ENCODE measurements at regions not wholly inside any gene's neighbourhood (a gene's known extent, or its start where the extent isn't known, plus 50 kb on each side); places are given as distances from the start of the nearest gene placed in this dataset.

GRCh38 chr6:156511570-156511969 is 265.6 kb upstream of the ARID1B start:
- DNase-seq (ENCODE audit: low spot score), result no peak
- H3K4me3 Mint-ChIP-seq, result no peak overlapping the region
- no peaks in the 10 kb centered on the region for H3K9me3 Mint-ChIP-seq
- H3K27ac Mint-ChIP-seq, result no peak overlapping the region
- peaks cover 2% of the 10 kb centered on the region for H3K27me3 Mint-ChIP-seq (ENCODE audit: low read depth)
- no peaks in the 10 kb centered on the region for H3K4me1 Mint-ChIP-seq (ENCODE audit: low read depth)
- H3K36me3 Mint-ChIP-seq (ENCODE audit: low read depth), result no peaks in the 10 kb centered on the region

- Mint-ChIP-seq H3K4me3 (no peak overlapping the region), H3K9me3 (no peaks in the 10 kb centered on the region), H3K36me3 (ENCODE audit: low read depth) (no peaks in the 10 kb centered on the region), H3K27me3 (ENCODE audit: low read depth) (peaks cover 2% of the 10 kb centered on the region), H3K4me1 (ENCODE audit: low read depth) (no peaks in the 10 kb centered on the region), H3K27ac (no peak overlapping the region)
- DNase-seq (ENCODE audit: low spot score), result no peak
Measured at GRCh38 chr6:156511051-156511450, 266.1 kb upstream of the ARID1B start.

GRCh38 chr6:156510242-156510641 is 266.9 kb upstream of the ARID1B start:
- Mint-ChIP-seq H3K27ac (no peak overlapping the region), H3K27me3 (ENCODE audit: low read depth) (peaks cover 2% of the 10 kb centered on the region), H3K36me3 (ENCODE audit: low read depth) (no peaks in the 10 kb centered on the region), H3K4me1 (ENCODE audit: low read depth) (no peaks in the 10 kb centered on the region), H3K9me3 (no peaks in the 10 kb centered on the region), H3K4me3 (no peak overlapping the region)
- no peak for DNase-seq (ENCODE audit: low spot score)

- Mint-ChIP-seq H3K4me3 (no peak overlapping the region), H3K4me1 (ENCODE audit: low read depth) (no peaks in the 10 kb centered on the region), H3K36me3 (ENCODE audit: low read depth) (no peaks in the 10 kb centered on the region), H3K27ac (no peak overlapping the region), H3K27me3 (ENCODE audit: low read depth) (peaks cover 2% of the 10 kb centered on the region), H3K9me3 (no peaks in the 10 kb centered on the region)
- no peak for DNase-seq (ENCODE audit: low spot score)
Measured at GRCh38 chr6:156509496-156509895, 267.7 kb upstream of the ARID1B start.

GRCh38 chr6:156508923-156509322 is 268.3 kb upstream of the ARID1B start:
- H3K36me3 Mint-ChIP-seq (ENCODE audit: low read depth), result no peaks in the 10 kb centered on the region
- no peak overlapping the region for H3K4me3 Mint-ChIP-seq
- DNase-seq (ENCODE audit: low spot score), result no peak
- H3K27me3 Mint-ChIP-seq (ENCODE audit: low read depth), result peaks cover 2% of the 10 kb centered on the region
- no peaks in the 10 kb centered on the region for H3K9me3 Mint-ChIP-seq
- no peak overlapping the region for H3K27ac Mint-ChIP-seq
- H3K4me1 Mint-ChIP-seq (ENCODE audit: low read depth), result no peaks in the 10 kb centered on the region

- Mint-ChIP-seq H3K9me3 (no peaks in the 10 kb centered on the region), H3K4me3 (no peak overlapping the region), H3K27ac (no peak overlapping the region), H3K36me3 (ENCODE audit: low read depth) (no peaks in the 10 kb centered on the region), H3K4me1 (ENCODE audit: low read depth) (no peaks in the 10 kb centered on the region), H3K27me3 (ENCODE audit: low read depth) (peaks cover 2% of the 10 kb centered on the region)
- no peak for DNase-seq (ENCODE audit: low spot score)
Measured at GRCh38 chr6:156508126-156508525, 269.1 kb upstream of the ARID1B start.

- H3K27me3 Mint-ChIP-seq (ENCODE audit: low read depth), result peaks cover 2% of the 10 kb centered on the region
Measured at GRCh38 chr6:156507656-156508055, 269.5 kb upstream of the ARID1B start.

GRCh38 chr6:156507106-156507505 is 270.1 kb upstream of the ARID1B start:
- no peaks in the 10 kb centered on the region for H3K36me3 Mint-ChIP-seq (ENCODE audit: low read depth)
- H3K4me1 Mint-ChIP-seq (ENCODE audit: low read depth), result no peaks in the 10 kb centered on the region
- peaks cover 2% of the 10 kb centered on the region for H3K27me3 Mint-ChIP-seq (ENCODE audit: low read depth)
- H3K4me3 Mint-ChIP-seq, result no peak overlapping the region
- no peak for DNase-seq (ENCODE audit: low spot score)
- no peak overlapping the region for H3K27ac Mint-ChIP-seq
- H3K9me3 Mint-ChIP-seq, result no peaks in the 10 kb centered on the region

More at GRCh38 chr6:156507656-156508055, 269.5 kb upstream of the ARID1B start:
- Mint-ChIP-seq H3K4me3 (no peak overlapping the region), H3K27ac (no peak overlapping the region), H3K4me1 (ENCODE audit: low read depth) (no peaks in the 10 kb centered on the region), H3K9me3 (no peaks in the 10 kb centered on the region), H3K36me3 (ENCODE audit: low read depth) (no peaks in the 10 kb centered on the region)
- no peak for DNase-seq (ENCODE audit: low spot score)

- DNase-seq (ENCODE audit: low spot score), result no peak
- no peaks in the 10 kb centered on the region for H3K36me3 Mint-ChIP-seq (ENCODE audit: low read depth)
Measured at GRCh38 chr6:156502969-156503504, 274.1 kb upstream of the ARID1B start.

GRCh38 chr6:156497618-156498017 is 279.6 kb upstream of the ARID1B start:
- DNase-seq (ENCODE audit: low spot score), result no peak
- Mint-ChIP-seq H3K36me3 (ENCODE audit: low read depth) (no peaks in the 10 kb centered on the region), H3K27ac (no peak overlapping the region), H3K9me3 (no peaks in the 10 kb centered on the region), H3K27me3 (ENCODE audit: low read depth) (peaks cover 3% of the 10 kb centered on the region), H3K4me1 (ENCODE audit: low read depth) (no peaks in the 10 kb centered on the region), H3K4me3 (no peak overlapping the region)

More at GRCh38 chr6:156502969-156503504, 274.1 kb upstream of the ARID1B start:
- Mint-ChIP-seq H3K9me3 (no peaks in the 10 kb centered on the region), H3K27me3 (ENCODE audit: low read depth) (no peaks in the 10 kb centered on the region), H3K27ac (no peak overlapping the region), H3K4me3 (no peak overlapping the region), H3K4me1 (ENCODE audit: low read depth) (no peaks in the 10 kb centered on the region)

- Mint-ChIP-seq H3K4me3 (no peak overlapping the region), H3K36me3 (ENCODE audit: low read depth) (no peaks in the 10 kb centered on the region), H3K27me3 (ENCODE audit: low read depth) (no peaks in the 10 kb centered on the region), H3K4me1 (ENCODE audit: low read depth) (no peaks in the 10 kb centered on the region), H3K9me3 (no peaks in the 10 kb centered on the region), H3K27ac (no peak overlapping the region)
- no peak for DNase-seq (ENCODE audit: low spot score)
Measured at GRCh38 chr6:156487877-156488276, 289.3 kb upstream of the ARID1B start.

GRCh38 chr6:156485150-156485549 is 292.0 kb upstream of the ARID1B start:
- Mint-ChIP-seq H3K27me3 (ENCODE audit: low read depth) (no peaks in the 10 kb centered on the region), H3K4me3 (no peak overlapping the region), H3K36me3 (ENCODE audit: low read depth) (no peaks in the 10 kb centered on the region), H3K27ac (no peak overlapping the region), H3K4me1 (ENCODE audit: low read depth) (no peaks in the 10 kb centered on the region), H3K9me3 (no peaks in the 10 kb centered on the region)
- no peak for DNase-seq (ENCODE audit: low spot score)

GRCh38 chr6:156474507-156475120 is 302.6 kb upstream of the ARID1B start:
- Mint-ChIP-seq H3K36me3 (ENCODE audit: low read depth) (no peaks in the 10 kb centered on the region), H3K27me3 (ENCODE audit: low read depth) (no peaks in the 10 kb centered on the region), H3K4me1 (ENCODE audit: low read depth) (peaks cover 2% of the 10 kb centered on the region), H3K27ac (no peak overlapping the region), H3K9me3 (no peaks in the 10 kb centered on the region), H3K4me3 (no peak overlapping the region)
- no peak for DNase-seq (ENCODE audit: low spot score)

- no peak overlapping the region for H3K27ac Mint-ChIP-seq
- peaks cover 2% of the 10 kb centered on the region for H3K4me1 Mint-ChIP-seq (ENCODE audit: low read depth)
- H3K4me3 Mint-ChIP-seq, result no peak overlapping the region
- H3K36me3 Mint-ChIP-seq (ENCODE audit: low read depth), result no peaks in the 10 kb centered on the region
- H3K27me3 Mint-ChIP-seq (ENCODE audit: low read depth), result no peaks in the 10 kb centered on the region
- DNase-seq (ENCODE audit: low spot score), result no peak
- no peaks in the 10 kb centered on the region for H3K9me3 Mint-ChIP-seq
Measured at GRCh38 chr6:156471000-156471399, 306.2 kb upstream of the ARID1B start.
